ENCODE measurements at regions not wholly inside any gene's neighbourhood (a gene's known extent, or its start where the extent isn't known, plus 50 kb on each side); places are given as distances from the start of the nearest gene placed in this dataset.

GRCh38 chr4:71184195-71184781 lies 154.5 kb upstream of the SLC4A4 start:
- Mint-ChIP-seq H3K4me3 (no peak overlapping the region), H3K4me1 (peaks cover 18% of the 10 kb centered on the region), H3K27ac (no peak overlapping the region), H3K36me3 (ENCODE audit: low read depth) (no peaks in the 10 kb centered on the region), H3K27me3 (peaks cover 41% of the 10 kb centered on the region), H3K9me3 (no peaks in the 10 kb centered on the region)
- intact Hi-C loops (cut with micrococcal nuclease), result loop anchor here (2.0 to 10.0 kb wide), 5 partner anchors 299 to 1121 kb away; partner anchors contain the start of gene UTP3
- DNase-seq, result peak; percentile 78

GRCh38 chr4:71185037-71185436 lies 153.8 kb upstream of the SLC4A4 start:
- no peak overlapping the region for H3K27ac Mint-ChIP-seq
- no peaks in the 10 kb centered on the region for H3K36me3 Mint-ChIP-seq (ENCODE audit: low read depth)
- peaks cover 18% of the 10 kb centered on the region for H3K4me1 Mint-ChIP-seq
- intact Hi-C loops (cut with micrococcal nuclease), result loop anchor here (2.0 to 10.0 kb wide), 5 partner anchors 300 to 1120 kb away; partner anchors contain the start of gene UTP3
- peaks cover 48% of the 10 kb centered on the region for H3K27me3 Mint-ChIP-seq
- H3K4me3 Mint-ChIP-seq, result no peak overlapping the region
- no peaks in the 10 kb centered on the region for H3K9me3 Mint-ChIP-seq
- no peak for DNase-seq

GRCh38 chr4:71186257-71186565 lies 152.6 kb upstream of the SLC4A4 start:
- intact Hi-C loops (cut with micrococcal nuclease), result loop anchor here (10.0 kb wide), 4 partner anchors 301 to 1119 kb away; partner anchors contain the start of gene UTP3
- Mint-ChIP-seq H3K27ac (no peak overlapping the region), H3K4me1 (peaks cover 18% of the 10 kb centered on the region), H3K9me3 (no peaks in the 10 kb centered on the region), H3K4me3 (peak overlapping the region; percentile 85), H3K36me3 (ENCODE audit: low read depth) (no peaks in the 10 kb centered on the region), H3K27me3 (peaks cover 60% of the 10 kb centered on the region)
- no peak for DNase-seq

GRCh38 chr4:71186566-71187403 lies 152.0 kb upstream of the SLC4A4 start:
- peaks cover 18% of the 10 kb centered on the region for H3K4me1 Mint-ChIP-seq
- peaks cover 63% of the 10 kb centered on the region for H3K27me3 Mint-ChIP-seq
- H3K4me3 Mint-ChIP-seq, result peak overlapping the region; percentile 85
- peak; percentile 70 for DNase-seq
- H3K36me3 Mint-ChIP-seq (ENCODE audit: low read depth), result no peaks in the 10 kb centered on the region
- intact Hi-C loops (cut with micrococcal nuclease), result loop anchor here (10.0 kb wide), 4 partner anchors 302 to 1118 kb away; partner anchors contain the start of gene UTP3
- H3K27ac Mint-ChIP-seq, result no peak overlapping the region
- no peaks in the 10 kb centered on the region for H3K9me3 Mint-ChIP-seq

DNA sequence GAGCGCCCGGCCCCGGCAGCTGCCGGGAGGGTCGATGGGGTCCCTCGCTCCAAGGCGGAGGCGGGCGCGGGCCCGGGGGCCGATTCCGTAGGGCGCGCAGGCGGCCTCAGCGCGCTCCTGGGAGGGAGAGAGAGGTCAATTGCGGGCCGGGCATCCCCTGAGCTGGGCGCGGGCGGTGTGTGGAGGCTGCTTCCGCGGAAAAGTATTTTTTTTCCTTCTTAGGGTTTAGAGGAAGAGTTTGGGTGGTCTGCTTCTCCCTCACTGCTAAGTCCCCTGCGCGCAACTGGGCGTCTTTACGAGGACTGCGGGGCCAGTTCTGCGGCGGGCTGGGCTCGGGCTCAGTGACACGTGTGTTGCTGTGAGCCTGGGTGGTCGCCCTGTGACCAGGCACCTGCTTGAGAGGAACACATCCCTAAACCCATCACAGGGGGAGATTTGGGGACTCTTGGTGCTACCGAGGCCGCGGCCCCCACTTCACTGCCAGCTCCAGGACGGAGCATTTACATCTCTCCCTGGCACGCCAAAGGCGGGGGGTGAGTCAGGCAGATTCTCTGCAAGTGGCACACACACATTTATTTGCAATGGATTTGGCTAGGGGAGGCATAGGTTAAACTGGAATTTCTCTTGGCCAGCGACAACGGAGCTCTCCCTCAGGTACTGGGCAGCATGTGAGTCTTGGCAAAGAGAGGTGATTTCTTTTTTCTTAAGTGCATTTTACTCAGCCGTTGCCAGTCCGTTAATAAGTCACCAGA lies 151.2 kb upstream of the SLC4A4 start:
- H3K4me1 Mint-ChIP-seq, result peaks cover 18% of the 10 kb centered on the region
- no peaks in the 10 kb centered on the region for H3K9me3 Mint-ChIP-seq
- no peaks in the 10 kb centered on the region for H3K36me3 Mint-ChIP-seq (ENCODE audit: low read depth)
- no peak overlapping the region for H3K27ac Mint-ChIP-seq
- peaks cover 70% of the 10 kb centered on the region for H3K27me3 Mint-ChIP-seq
- DNase-seq, result peak; percentile 64
- peak overlapping the region; percentile 39 for H3K4me3 Mint-ChIP-seq
- intact Hi-C loops (cut with micrococcal nuclease), result loop anchor here (10.0 kb wide), 4 partner anchors 303 to 1117 kb away; partner anchors contain the start of gene UTP3

DNA sequence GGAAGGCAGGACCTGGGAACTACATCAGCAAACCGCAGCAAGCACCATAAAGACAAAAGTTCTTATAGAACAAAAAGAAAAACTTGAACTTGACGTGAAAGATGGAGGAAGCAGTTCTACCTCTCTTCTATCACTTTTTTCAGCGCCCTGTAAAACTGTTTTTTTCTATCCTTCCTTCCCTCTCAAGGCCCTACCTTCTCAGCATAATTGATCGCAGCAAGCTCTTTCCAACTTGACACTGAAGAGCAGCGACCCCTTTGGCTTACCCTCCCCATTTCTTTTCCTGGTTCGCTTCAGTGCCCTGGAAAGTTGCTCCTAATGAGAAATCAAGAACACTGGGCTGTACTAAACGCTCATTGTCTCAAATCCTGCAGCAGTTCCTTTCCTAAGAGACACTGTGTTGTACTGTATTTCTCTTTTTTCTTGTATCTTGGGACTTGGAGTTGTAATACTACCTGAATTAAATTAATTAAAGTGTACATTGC lies 150.6 kb upstream of the SLC4A4 start:
- no peaks in the 10 kb centered on the region for H3K36me3 Mint-ChIP-seq (ENCODE audit: low read depth)
- H3K4me3 Mint-ChIP-seq, result peak overlapping the region; percentile 39
- intact Hi-C loops (cut with micrococcal nuclease), result loop anchor here (10.0 kb wide), 4 partner anchors 303 to 1117 kb away; partner anchors contain the start of gene UTP3
- peaks cover 18% of the 10 kb centered on the region for H3K4me1 Mint-ChIP-seq
- no peaks in the 10 kb centered on the region for H3K9me3 Mint-ChIP-seq
- H3K27me3 Mint-ChIP-seq, result peaks cover 75% of the 10 kb centered on the region
- H3K27ac Mint-ChIP-seq, result no peak overlapping the region
- DNase-seq, result no peak

GRCh38 chr4:71188951-71189350 lies 149.9 kb upstream of the SLC4A4 start:
- Mint-ChIP-seq H3K27me3 (peaks cover 78% of the 10 kb centered on the region), H3K9me3 (no peaks in the 10 kb centered on the region), H3K36me3 (ENCODE audit: low read depth) (no peaks in the 10 kb centered on the region), H3K4me3 (no peak overlapping the region), H3K4me1 (peaks cover 18% of the 10 kb centered on the region), H3K27ac (no peak overlapping the region)
- intact Hi-C loops (cut with micrococcal nuclease), result loop anchor here (10.0 kb wide), 4 partner anchors 304 to 1116 kb away; partner anchors contain the start of gene UTP3
- no peak for DNase-seq

GRCh38 chr4:71189471-71189870 lies 149.3 kb upstream of the SLC4A4 start:
- Mint-ChIP-seq H3K4me1 (peaks cover 18% of the 10 kb centered on the region), H3K27me3 (peaks cover 73% of the 10 kb centered on the region), H3K9me3 (no peaks in the 10 kb centered on the region), H3K4me3 (no peak overlapping the region), H3K27ac (no peak overlapping the region), H3K36me3 (ENCODE audit: low read depth) (no peaks in the 10 kb centered on the region)
- intact Hi-C loops (cut with micrococcal nuclease), result loop anchor here (10.0 kb wide), 4 partner anchors 305 to 1115 kb away; partner anchors contain the start of gene UTP3
- DNase-seq, result no peak

GRCh38 chr4:71194454-71194853 lies 144.4 kb upstream of the SLC4A4 start:
- H3K9me3 Mint-ChIP-seq, result no peaks in the 10 kb centered on the region
- H3K36me3 Mint-ChIP-seq (ENCODE audit: low read depth), result no peaks in the 10 kb centered on the region
- intact Hi-C loops (cut with micrococcal nuclease), result no loop called here
- H3K4me1 Mint-ChIP-seq, result peaks cover 7% of the 10 kb centered on the region
- H3K27me3 Mint-ChIP-seq, result peaks cover 39% of the 10 kb centered on the region
- no peak overlapping the region for H3K27ac Mint-ChIP-seq
- no peak for DNase-seq
- no peak overlapping the region for H3K4me3 Mint-ChIP-seq

- H3K27ac Mint-ChIP-seq, result no peak overlapping the region
- peaks cover 24% of the 10 kb centered on the region for H3K27me3 Mint-ChIP-seq
- DNase-seq, result no peak
- intact Hi-C loops (cut with micrococcal nuclease), result no loop called here
- H3K36me3 Mint-ChIP-seq (ENCODE audit: low read depth), result no peaks in the 10 kb centered on the region
- peaks cover 7% of the 10 kb centered on the region for H3K4me1 Mint-ChIP-seq
- no peaks in the 10 kb centered on the region for H3K9me3 Mint-ChIP-seq
- no peak overlapping the region for H3K4me3 Mint-ChIP-seq
Measured at GRCh38 chr4:71195924-71196323, 142.9 kb upstream of the SLC4A4 start.

DNA sequence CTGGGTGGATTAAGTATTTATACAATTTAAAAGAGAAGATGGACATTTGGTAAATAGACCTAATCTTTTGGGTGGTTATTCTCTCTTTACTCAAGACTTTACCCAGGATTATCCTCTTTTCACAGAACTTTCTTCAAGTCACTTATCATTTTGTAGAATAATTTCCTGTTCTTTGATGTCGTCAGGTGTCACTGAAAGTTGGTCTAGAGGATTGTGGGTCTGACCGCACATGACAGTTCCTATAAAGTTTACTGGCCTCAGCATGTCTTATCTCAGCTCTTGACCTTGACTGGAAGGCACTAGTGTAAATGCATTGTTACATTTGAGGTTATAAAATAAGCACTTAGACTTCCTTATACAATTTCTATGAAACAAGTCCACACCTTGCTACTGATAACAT lies 139.9 kb upstream of the SLC4A4 start:
- H3K9me3 Mint-ChIP-seq, result no peaks in the 10 kb centered on the region
- intact Hi-C loops (cut with micrococcal nuclease), result no loop called here

DNA sequence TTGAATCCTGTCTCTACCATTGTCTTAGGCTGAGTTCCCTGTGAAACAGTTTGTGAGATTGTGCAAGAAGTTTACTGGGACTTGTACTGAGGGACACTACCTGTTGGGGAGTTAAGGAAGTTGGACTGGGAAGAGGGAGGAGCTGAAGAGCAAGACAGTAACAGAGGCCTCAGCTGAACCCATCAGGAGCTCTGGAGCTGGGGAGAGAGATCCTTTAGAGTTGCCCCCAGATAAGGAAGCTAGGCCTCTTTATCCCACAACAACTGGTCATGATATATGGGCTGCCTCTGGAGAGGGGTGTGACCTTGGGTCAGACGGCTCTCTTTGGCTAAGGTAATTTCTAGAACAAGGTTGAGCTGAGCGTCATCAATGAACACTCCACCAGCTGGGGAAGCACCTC lies 137.8 kb upstream of the SLC4A4 start:
- no peaks in the 10 kb centered on the region for H3K36me3 Mint-ChIP-seq (ENCODE audit: low read depth)

More for the DNA sequence above, 139.9 kb upstream of the SLC4A4 start:
- Mint-ChIP-seq H3K4me1 (peaks cover 7% of the 10 kb centered on the region), H3K27ac (no peak overlapping the region), H3K36me3 (ENCODE audit: low read depth) (no peaks in the 10 kb centered on the region), H3K27me3 (peaks cover 9% of the 10 kb centered on the region), H3K4me3 (no peak overlapping the region)
- DNase-seq, result peak; percentile 63

DNA sequence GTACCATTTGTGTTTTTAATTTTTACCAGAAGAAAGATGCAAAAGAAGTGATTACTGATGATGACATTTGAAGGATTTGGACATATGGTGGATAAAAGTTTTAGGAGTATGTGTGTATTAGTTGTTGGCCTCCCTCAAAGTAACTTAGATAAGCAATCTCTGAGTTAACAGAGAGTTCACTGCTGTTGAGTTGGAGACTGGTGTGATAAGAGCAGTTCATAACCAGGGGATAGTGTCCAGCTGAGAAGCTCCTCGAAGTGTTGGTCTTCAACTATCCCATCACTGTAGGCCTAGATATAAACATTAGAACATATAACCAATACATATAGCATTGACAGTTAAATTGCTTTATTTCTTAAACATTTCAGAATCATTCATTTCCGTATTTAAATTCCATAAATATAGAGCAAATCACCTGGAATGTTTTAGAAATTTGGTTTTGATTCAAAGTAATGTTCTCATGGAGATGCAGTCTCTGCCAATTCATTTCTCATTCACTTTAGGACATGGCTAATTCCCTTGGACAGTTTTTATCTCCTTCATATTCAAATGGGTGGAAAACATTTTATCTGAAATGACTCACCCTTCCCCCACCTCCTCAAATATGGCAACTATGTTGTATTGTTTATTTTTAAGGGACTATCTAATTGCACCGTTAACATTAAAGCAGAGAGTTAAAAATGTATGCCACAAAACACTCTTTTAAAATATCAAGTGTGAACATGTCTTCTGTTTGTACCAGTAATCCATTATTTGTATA lies 136.8 kb upstream of the SLC4A4 start:
- Mint-ChIP-seq H3K27ac (no peak overlapping the region), H3K27me3 (peaks cover 15% of the 10 kb centered on the region), H3K4me1 (peaks cover 7% of the 10 kb centered on the region), H3K4me3 (no peak overlapping the region), H3K36me3 (ENCODE audit: low read depth) (no peaks in the 10 kb centered on the region), H3K9me3 (no peaks in the 10 kb centered on the region)
- DNase-seq, result no peak
- intact Hi-C loops (cut with micrococcal nuclease), result no loop called here

More for the DNA sequence above, 137.8 kb upstream of the SLC4A4 start:
- intact Hi-C loops (cut with micrococcal nuclease), result no loop called here
- H3K9me3 Mint-ChIP-seq, result no peaks in the 10 kb centered on the region
- H3K4me3 Mint-ChIP-seq, result no peak overlapping the region
- H3K27ac Mint-ChIP-seq, result no peak overlapping the region
- peaks cover 15% of the 10 kb centered on the region for H3K27me3 Mint-ChIP-seq
- peaks cover 7% of the 10 kb centered on the region for H3K4me1 Mint-ChIP-seq
- no peak for DNase-seq
